GM23338 (cell line): ENCODE measurements at regions not wholly inside any gene's neighbourhood (a gene's known extent, or its start where the extent isn't known, plus 50 kb on each side); places are given as distances from the start of the nearest gene placed in this dataset.

Experiments
- ATAC-seq: fragments of 200-7000 bp; cut with Tn5 transposase; 3 replicates; pipeline ENCODE4 v1.9.1; 2020
- DNase-seq: peaks from one replicate; pipeline ENCODE4 v3.0.0-alpha.2; 2015; ENCODE audit warnings: low spot score
- H2AFZ ChIP-seq: fragments of 200-600 bp; sonication (generic); 2 replicates; pipeline ENCODE4 v1.8.0; 2016; ENCODE audit warnings: antibody characterized with exemption, mild to moderate bottlenecking, moderate library complexity
- H3F3A ChIP-seq: fragments of 200-600 bp; sonication (generic); replicated peaks from 2 replicates; pipeline ENCODE4 v1.8.0; 2017; ENCODE audit warnings: antibody characterized with exemption, mixed run types, low read depth
- H3K27ac ChIP-seq: fragments of 200-600 bp; sonication (generic); 2 replicates; pipeline ENCODE4 v1.6.1; 2016; ENCODE audit warnings: low read depth
- H3K27me3 ChIP-seq: fragments of 200-600 bp; sonication (generic); 2 replicates; pipeline ENCODE4 v1.8.0; 2016; ENCODE audit warnings: mild to moderate bottlenecking, mixed run types, moderate library complexity; ENCODE audit not compliant: insufficient read depth
- H3K36me3 ChIP-seq: fragments of 200-600 bp; sonication (generic); 2 replicates; pipeline ENCODE4 v1.8.0; 2016; ENCODE audit warnings: mild to moderate bottlenecking; ENCODE audit not compliant: insufficient read depth
- H3K4me1 ChIP-seq: fragments of 200-600 bp; sonication (generic); 2 replicates; pipeline ENCODE4 v1.8.0; 2016; ENCODE audit warnings: mild to moderate bottlenecking, moderate library complexity; ENCODE audit not compliant: insufficient read depth
- H3K4me2 ChIP-seq: fragments of 200-600 bp; sonication (generic); 2 replicates; pipeline ENCODE4 v1.7.1; 2017; ENCODE audit warnings: mixed run types
- H3K4me3 ChIP-seq: fragments of 200-600 bp; sonication (generic); 2 replicates; pipeline ENCODE4 v1.6.1; 2016; ENCODE audit warnings: mixed run types
- H3K79me2 ChIP-seq: fragments of 200-600 bp; sonication (generic); replicated peaks from 2 replicates; pipeline ENCODE4 v1.8.0; 2017; ENCODE audit warnings: mild to moderate bottlenecking; ENCODE audit not compliant: insufficient read depth
- H3K9me2 ChIP-seq: fragments of 200-600 bp; sonication (generic); 2 replicates; pipeline ENCODE4 v1.8.0; 2017; ENCODE audit not compliant: insufficient read depth
- H4K20me1 ChIP-seq: fragments of 200-600 bp; sonication (generic); replicated peaks from 2 replicates; pipeline ENCODE4 v1.8.0; 2017; ENCODE audit warnings: mild to moderate bottlenecking; ENCODE audit not compliant: insufficient read depth
- H3K27ac Mint-ChIP-seq: 2 replicates; pipeline ENCODE4 v1.8.0; 2020; ENCODE audit warnings: inconsistent platforms, mild to moderate bottlenecking, moderate library complexity, mixed read lengths
- H3K27me3 Mint-ChIP-seq: 3 replicates; pipeline ENCODE4 v1.8.0; 2022; ENCODE audit warnings: low read depth, mild to moderate bottlenecking, moderate library complexity, mixed read lengths, inconsistent platforms; ENCODE audit not compliant: insufficient read depth, poor library complexity
- H3K36me3 Mint-ChIP-seq: 3 replicates; pipeline ENCODE4 v1.8.0; 2021; ENCODE audit warnings: low read depth, mild to moderate bottlenecking, inconsistent platforms, moderate library complexity, mixed read lengths
- H3K4me1 Mint-ChIP-seq: 3 replicates; pipeline ENCODE4 v1.8.0; 2020; ENCODE audit warnings: mild to moderate bottlenecking, inconsistent platforms, mixed read lengths
- H3K4me3 Mint-ChIP-seq: 3 replicates; pipeline ENCODE4 v1.8.0; 2021; ENCODE audit warnings: moderate library complexity, mild to moderate bottlenecking, inconsistent platforms, mixed read lengths
- H3K9me3 Mint-ChIP-seq: 3 replicates; pipeline ENCODE4 v1.8.0; 2020; ENCODE audit warnings: moderate library complexity, mild to moderate bottlenecking, inconsistent platforms, mixed read lengths
- CREB1 ChIP-seq: fragments of 250-450 bp; sonication (Bioruptor Pico); IDR thresholded peaks from 2 replicates; pipeline ENCODE4 v1.5.0; 2020; ENCODE audit warnings: low read depth, mild to moderate bottlenecking, moderate library complexity
- CTCF ChIP-seq, 2 experiments: fragments of 200-600 bp in 1 of 2; sonication (generic) in 1 of 2; conservative IDR thresholded peaks; 2 replicates each; pipeline versions ENCODE4 v1.5.1 to v1.6.1; 2016 to 2017; ENCODE audit warnings: antibody characterized with exemption in 2 of 2, low read depth in 2 of 2, mild to moderate bottlenecking in 2 of 2, moderate library complexity in 1 of 2
- ETS1 ChIP-seq: IDR thresholded peaks from 2 replicates; pipeline ENCODE4 v1.6.1; 2016; ENCODE audit warnings: antibody characterized with exemption
- EZH2 ChIP-seq: fragments of 200-600 bp; sonication (generic); IDR thresholded peaks from one replicate; pipeline ENCODE4 v1.8.0; 2017; ENCODE audit warnings: antibody characterized with exemption, mild to moderate bottlenecking, low read depth; ENCODE audit not compliant: unreplicated experiment
- EZH2phosphoT487 ChIP-seq: fragments of 200-600 bp; sonication (generic); IDR thresholded peaks from one replicate; pipeline ENCODE4 v1.8.1; 2018; ENCODE audit warnings: antibody characterized with exemption; ENCODE audit not compliant: unreplicated experiment
- JUNB ChIP-seq: IDR thresholded peaks from one replicate; pipeline ENCODE4 v1.6.1; 2016; ENCODE audit warnings: antibody characterized with exemption; ENCODE audit not compliant: unreplicated experiment
- NANOG ChIP-seq: IDR thresholded peaks from 2 replicates; pipeline ENCODE4 v1.6.1; 2016; ENCODE audit warnings: antibody characterized with exemption, borderline replicate concordance
- POLR2AphosphoS5 ChIP-seq: IDR thresholded peaks from 2 replicates; pipeline ENCODE4 v1.6.1; 2016; ENCODE audit warnings: antibody characterized with exemption, low read depth
- REST ChIP-seq: IDR thresholded peaks from one replicate; pipeline ENCODE4 v1.6.1; 2018; ENCODE audit warnings: antibody characterized with exemption; ENCODE audit not compliant: unreplicated experiment
- STAT1 ChIP-seq: IDR thresholded peaks from one replicate; pipeline ENCODE4 v1.6.1; 2016; ENCODE audit warnings: antibody characterized with exemption; ENCODE audit not compliant: unreplicated experiment
- ZNF114 ChIP-seq: fragments of 250-450 bp; sonication (Bioruptor Pico); IDR thresholded peaks from 2 replicates; pipeline ENCODE4 v1.5.0; 2020; ENCODE audit warnings: mild to moderate bottlenecking, moderate library complexity
- ZNF331 ChIP-seq: fragments of 250-450 bp; sonication (Bioruptor Pico); IDR thresholded peaks from 2 replicates; pipeline ENCODE4 v1.5.0; 2020; ENCODE audit warnings: low read depth, mild to moderate bottlenecking, moderate library complexity
- ZNF462 ChIP-seq: fragments of 250-450 bp; sonication (Bioruptor Pico); IDR thresholded peaks from 2 replicates; pipeline ENCODE4 v1.5.0; 2020; ENCODE audit warnings: mild to moderate bottlenecking, moderate library complexity

- H4K20me1 ChIP-seq: no peaks in the 10 kb centered on the region
- no peak for ATAC-seq
- H3K4me3 ChIP-seq: no peak overlapping the region
Measured at GRCh38 chr11:134847083-134847715, 435.2 kb upstream of the B3GAT1 start.

More at GRCh38 chr11:134847083-134847715, 435.2 kb upstream of the B3GAT1 start:
- Histone ChIP-seq H3K27me3 (no peaks in the 10 kb centered on the region), H3K9me2 (no peaks in the 10 kb centered on the region), H3K27ac (no peak overlapping the region), H3F3A (no peaks in the 10 kb centered on the region), H3K4me2 (no peak overlapping the region), H3K79me2 (no peaks in the 10 kb centered on the region), H2AFZ (no peak overlapping the region), H3K4me1 (no peaks in the 10 kb centered on the region), H3K36me3 (no peaks in the 10 kb centered on the region)
- Mint-ChIP-seq H3K4me1 (peaks cover 3% of the 10 kb centered on the region; the same call in 2 of the 3 replicates), H3K4me3 (no peak overlapping the region), H3K27me3 (peaks cover 10% of the 10 kb centered on the region), H3K36me3 (no peaks in the 10 kb centered on the region), H3K9me3 (no peaks in the 10 kb centered on the region), H3K27ac (no peak overlapping the region)
- TF ChIP-seq STAT1: no peak
- TF ChIP-seq ETS1: no peak
- no peak for TF ChIP-seq ZNF462
- no peak for TF ChIP-seq CTCF (conservative IDR thresholded peaks at IDR 0.05; ENCODE audit: low read depth in 2 of 2)
- no peak for TF ChIP-seq NANOG
- no peak for TF ChIP-seq EZH2
- no peak for TF ChIP-seq ZNF114 (CRISPR knock-in tag)
- no peak for TF ChIP-seq JUNB
- TF ChIP-seq EZH2phosphoT487: no peak
- no peak for TF ChIP-seq ZNF331 (CRISPR knock-in tag)
- TF ChIP-seq REST: no peak
- TF ChIP-seq CREB1 (CRISPR knock-in tag): no peak
- TF ChIP-seq POLR2AphosphoS5: no peak
- no peak for DNase-seq
